Neural cell (in vitro differentiated cells): ENCODE measurements at regions not wholly inside any gene's neighbourhood (a gene's known extent, or its start where the extent isn't known, plus 50 kb on each side); places are given as distances from the start of the nearest gene placed in this dataset.

Experiments used
- H2AFZ ChIP-seq: fragments of 200-600, 300-800 bp; sonication (generic), shearing (Covaris generic); 2 replicates; pipeline ENCODE4 v1.6.0; 2014; ENCODE audit warnings: low read depth, mild to moderate bottlenecking, antibody characterized with exemption, low read length, moderate library complexity
- H3F3A ChIP-seq: fragments of 200-600 bp; shearing (Covaris generic); 2 replicates; pipeline ENCODE4 v1.6.1; 2016; ENCODE audit warnings: mild to moderate bottlenecking, moderate library complexity, mixed read lengths, antibody characterized with exemption, low read length; ENCODE audit not compliant: insufficient read depth, poor library complexity, severe bottlenecking
- H3K27ac ChIP-seq: fragments of 200-600, 300-800 bp; sonication (generic), shearing (Covaris generic); 2 replicates; pipeline ENCODE4 v1.5.1; 2014; ENCODE audit warnings: mild to moderate bottlenecking, low read length, moderate library complexity
- H3K27me3 ChIP-seq: fragments of 300-800, 200-600 bp; sonication (generic), shearing (Covaris generic); 2 replicates; pipeline ENCODE4 v1.6.0; 2014; ENCODE audit warnings: mild to moderate bottlenecking, low read depth, low read length, moderate library complexity; ENCODE audit not compliant: insufficient read depth
- H3K36me3 ChIP-seq: fragments of 300-800, 200-600 bp; sonication (generic), shearing (Covaris generic); 2 replicates; pipeline ENCODE4 v1.5.1; 2014; ENCODE audit warnings: mild to moderate bottlenecking, antibody characterized with exemption, low read length, moderate library complexity; ENCODE audit not compliant: insufficient read depth
- H3K4me2 ChIP-seq: fragments of 300-800, 200-600 bp; sonication (generic), shearing (Covaris generic); 2 replicates; pipeline ENCODE4 v1.6.0; 2014; ENCODE audit warnings: mild to moderate bottlenecking, low read length
- H3K4me3 ChIP-seq: fragments of 300-800, 200-600 bp; sonication (generic), shearing (Covaris generic); 2 replicates; pipeline ENCODE4 v1.5.1; 2014; ENCODE audit warnings: mild to moderate bottlenecking, low read length, moderate library complexity
- H3K79me2 ChIP-seq: fragments of 200-600 bp; shearing (Covaris generic); replicated peaks from 2 replicates; pipeline ENCODE4 v1.6.0; 2014; ENCODE audit warnings: mild to moderate bottlenecking, low read length, moderate library complexity; ENCODE audit not compliant: insufficient read depth
- H3K9ac ChIP-seq: fragments of 300-800, 200-600 bp; sonication (generic), shearing (Covaris generic); 2 replicates; pipeline ENCODE4 v1.6.1; 2016; ENCODE audit warnings: mild to moderate bottlenecking, low read length, mixed read lengths
- H3K9me2 ChIP-seq: fragments of 200-600 bp; shearing (Covaris generic); 2 replicates; pipeline ENCODE4 v1.6.1; 2016; ENCODE audit warnings: mild to moderate bottlenecking, low read length, mixed read lengths; ENCODE audit not compliant: insufficient read depth
- H3K9me3 ChIP-seq: fragments of 200-600, 300-800 bp; sonication (generic), shearing (Covaris generic); 2 replicates; pipeline ENCODE4 v1.6.1; 2016; ENCODE audit warnings: mild to moderate bottlenecking, mixed run types, low read length, moderate library complexity, mixed read lengths
- H4K20me1 ChIP-seq: fragments of 200-600 bp; shearing (Covaris generic); 2 replicates; pipeline ENCODE4 v1.6.1; 2016; ENCODE audit warnings: mild to moderate bottlenecking, mixed run types; ENCODE audit not compliant: insufficient read depth
- EP300 ChIP-seq: fragments of 450-650 bp; conservative IDR thresholded peaks from 2 replicates; pipeline ENCODE4 v1.6.1; 2014; ENCODE audit warnings: antibody characterized with exemption, mild to moderate bottlenecking, moderate library complexity; ENCODE audit not compliant: poor library complexity, severe bottlenecking
- EZH2 ChIP-seq: fragments of 200-600, 300-800 bp; shearing (Covaris generic), sonication (generic); IDR thresholded peaks from 2 replicates; pipeline ENCODE4 v1.6.1; 2014; ENCODE audit warnings: antibody characterized with exemption, low read length, borderline replicate concordance, mild to moderate bottlenecking; ENCODE audit not compliant: insufficient read depth, poor library complexity, severe bottlenecking
- MXI1 ChIP-seq: fragments of 450-650 bp; conservative IDR thresholded peaks from 2 replicates; pipeline ENCODE4 v1.6.1; 2014; ENCODE audit warnings: antibody characterized with exemption, mild to moderate bottlenecking; ENCODE audit not compliant: poor library complexity, severe bottlenecking
- POLR2AphosphoS5 ChIP-seq: IDR thresholded peaks from 2 replicates; pipeline ENCODE4 v1.6.1; 2012
- RAD21 ChIP-seq: fragments of 450-650 bp; conservative IDR thresholded peaks from 2 replicates; pipeline ENCODE4 v1.6.1; 2014; ENCODE audit warnings: antibody characterized with exemption, mild to moderate bottlenecking, moderate library complexity
- SMC3 ChIP-seq: fragments of 450-650 bp; conservative IDR thresholded peaks from 2 replicates; pipeline ENCODE4 v1.6.1; 2014; ENCODE audit warnings: antibody characterized with exemption, mild to moderate bottlenecking, moderate library complexity; ENCODE audit not compliant: poor library complexity
- TAF1 ChIP-seq: IDR thresholded peaks from 2 replicates; pipeline ENCODE4 v1.6.1; 2012; ENCODE audit warnings: low read depth
- TF ChIP-seq, protein P1 (sequence below): fragments of 450-650 bp; IDR thresholded peaks from 2 replicates; pipeline ENCODE4 v1.5.1; 2014; ENCODE audit warnings: antibody characterized with exemption, mild to moderate bottlenecking, moderate library complexity; ENCODE audit not compliant: poor library complexity, severe bottlenecking
- TF ChIP-seq, protein P2 (sequence below): IDR thresholded peaks from 2 replicates; pipeline ENCODE4 v1.6.1; 2012; ENCODE audit warnings: borderline replicate concordance

DNA sequence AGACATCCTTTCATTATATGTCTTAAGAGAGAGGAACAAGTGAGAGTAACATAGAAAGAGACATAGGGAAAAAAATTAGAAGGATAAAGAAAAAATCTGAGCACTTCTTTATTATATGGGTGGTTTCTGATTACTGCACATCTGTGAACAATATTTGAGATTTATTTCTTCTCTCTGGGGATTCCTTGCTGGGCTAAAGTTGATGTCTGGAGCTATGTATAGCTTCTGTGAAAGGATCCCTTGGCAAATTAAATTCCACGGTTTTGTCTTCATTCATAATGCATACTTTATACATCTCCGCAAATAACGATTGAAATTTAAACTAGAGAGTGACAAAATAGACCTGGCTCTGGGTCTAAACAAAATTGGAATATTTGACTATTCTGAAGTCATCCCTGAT, 232.2 kb upstream of the CTBP2 start:
- no peaks in the 10 kb centered on the region for H4K20me1 ChIP-seq
- TF ChIP-seq, protein P1, sequence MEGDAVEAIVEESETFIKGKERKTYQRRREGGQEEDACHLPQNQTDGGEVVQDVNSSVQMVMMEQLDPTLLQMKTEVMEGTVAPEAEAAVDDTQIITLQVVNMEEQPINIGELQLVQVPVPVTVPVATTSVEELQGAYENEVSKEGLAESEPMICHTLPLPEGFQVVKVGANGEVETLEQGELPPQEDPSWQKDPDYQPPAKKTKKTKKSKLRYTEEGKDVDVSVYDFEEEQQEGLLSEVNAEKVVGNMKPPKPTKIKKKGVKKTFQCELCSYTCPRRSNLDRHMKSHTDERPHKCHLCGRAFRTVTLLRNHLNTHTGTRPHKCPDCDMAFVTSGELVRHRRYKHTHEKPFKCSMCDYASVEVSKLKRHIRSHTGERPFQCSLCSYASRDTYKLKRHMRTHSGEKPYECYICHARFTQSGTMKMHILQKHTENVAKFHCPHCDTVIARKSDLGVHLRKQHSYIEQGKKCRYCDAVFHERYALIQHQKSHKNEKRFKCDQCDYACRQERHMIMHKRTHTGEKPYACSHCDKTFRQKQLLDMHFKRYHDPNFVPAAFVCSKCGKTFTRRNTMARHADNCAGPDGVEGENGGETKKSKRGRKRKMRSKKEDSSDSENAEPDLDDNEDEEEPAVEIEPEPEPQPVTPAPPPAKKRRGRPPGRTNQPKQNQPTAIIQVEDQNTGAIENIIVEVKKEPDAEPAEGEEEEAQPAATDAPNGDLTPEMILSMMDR, result no peak
- TF ChIP-seq MXI1 (no peak), RAD21 (no peak), POLR2AphosphoS5 (no peak), SMC3 (no peak), TAF1 (no peak), EP300 (no peak)
- TF ChIP-seq, protein P2, sequence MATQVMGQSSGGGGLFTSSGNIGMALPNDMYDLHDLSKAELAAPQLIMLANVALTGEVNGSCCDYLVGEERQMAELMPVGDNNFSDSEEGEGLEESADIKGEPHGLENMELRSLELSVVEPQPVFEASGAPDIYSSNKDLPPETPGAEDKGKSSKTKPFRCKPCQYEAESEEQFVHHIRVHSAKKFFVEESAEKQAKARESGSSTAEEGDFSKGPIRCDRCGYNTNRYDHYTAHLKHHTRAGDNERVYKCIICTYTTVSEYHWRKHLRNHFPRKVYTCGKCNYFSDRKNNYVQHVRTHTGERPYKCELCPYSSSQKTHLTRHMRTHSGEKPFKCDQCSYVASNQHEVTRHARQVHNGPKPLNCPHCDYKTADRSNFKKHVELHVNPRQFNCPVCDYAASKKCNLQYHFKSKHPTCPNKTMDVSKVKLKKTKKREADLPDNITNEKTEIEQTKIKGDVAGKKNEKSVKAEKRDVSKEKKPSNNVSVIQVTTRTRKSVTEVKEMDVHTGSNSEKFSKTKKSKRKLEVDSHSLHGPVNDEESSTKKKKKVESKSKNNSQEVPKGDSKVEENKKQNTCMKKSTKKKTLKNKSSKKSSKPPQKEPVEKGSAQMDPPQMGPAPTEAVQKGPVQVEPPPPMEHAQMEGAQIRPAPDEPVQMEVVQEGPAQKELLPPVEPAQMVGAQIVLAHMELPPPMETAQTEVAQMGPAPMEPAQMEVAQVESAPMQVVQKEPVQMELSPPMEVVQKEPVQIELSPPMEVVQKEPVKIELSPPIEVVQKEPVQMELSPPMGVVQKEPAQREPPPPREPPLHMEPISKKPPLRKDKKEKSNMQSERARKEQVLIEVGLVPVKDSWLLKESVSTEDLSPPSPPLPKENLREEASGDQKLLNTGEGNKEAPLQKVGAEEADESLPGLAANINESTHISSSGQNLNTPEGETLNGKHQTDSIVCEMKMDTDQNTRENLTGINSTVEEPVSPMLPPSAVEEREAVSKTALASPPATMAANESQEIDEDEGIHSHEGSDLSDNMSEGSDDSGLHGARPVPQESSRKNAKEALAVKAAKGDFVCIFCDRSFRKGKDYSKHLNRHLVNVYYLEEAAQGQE, result no peak
- no peak overlapping the region for H3K9ac ChIP-seq
- no peak overlapping the region for H3K4me2 ChIP-seq
- no peaks in the 10 kb centered on the region for H3K79me2 ChIP-seq
- H3K27ac ChIP-seq, result no peak overlapping the region
- no peaks in the 10 kb centered on the region for H3K9me2 ChIP-seq
- no peaks in the 10 kb centered on the region for H3F3A ChIP-seq
- H3K36me3 ChIP-seq, result no peaks in the 10 kb centered on the region
- H3K27me3 ChIP-seq, result no peaks in the 10 kb centered on the region
- H3K9me3 ChIP-seq, result no peaks in the 10 kb centered on the region
- no peak overlapping the region for H3K4me3 ChIP-seq
- H2AFZ ChIP-seq, result no peak overlapping the region

DNA sequence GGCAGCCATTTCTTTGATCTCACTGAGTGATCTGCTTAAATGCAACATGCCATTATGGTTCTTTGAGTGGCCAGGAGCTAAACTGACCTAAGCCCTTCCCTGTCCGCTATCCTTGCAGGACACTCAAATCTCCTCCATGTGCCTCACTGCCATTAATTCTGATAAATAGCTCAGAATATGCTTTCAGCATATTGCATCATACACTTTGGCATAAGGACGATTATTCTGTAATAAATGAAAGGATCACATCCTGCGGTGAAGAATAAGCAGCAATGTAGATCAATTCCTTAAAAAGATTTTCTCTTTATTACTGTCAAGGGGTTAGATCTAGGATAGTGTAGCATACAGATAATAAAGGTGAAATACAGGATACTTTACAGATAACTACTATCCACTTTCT, 231.8 kb upstream of the CTBP2 start:
- Histone ChIP-seq H3F3A (no peaks in the 10 kb centered on the region), H3K9ac (no peak overlapping the region), H3K27ac (no peak overlapping the region), H3K4me2 (no peak overlapping the region), H3K79me2 (no peaks in the 10 kb centered on the region), H3K9me3 (no peaks in the 10 kb centered on the region), H3K9me2 (no peaks in the 10 kb centered on the region), H3K4me3 (no peak overlapping the region), H4K20me1 (no peaks in the 10 kb centered on the region), H3K36me3 (no peaks in the 10 kb centered on the region), H3K27me3 (no peaks in the 10 kb centered on the region), H2AFZ (no peak overlapping the region)
- TF ChIP-seq EP300 (no peak), RAD21 (no peak), SMC3 (no peak), EZH2 (no peak), MXI1 (no peak), POLR2AphosphoS5 (no peak), TAF1 (no peak)
- TF ChIP-seq, protein P1, result no peak
- TF ChIP-seq, protein P2, result no peak
